ENCODE measurements at regions not wholly inside any gene's neighbourhood (a gene's known extent, or its start where the extent isn't known, plus 50 kb on each side); places are given as distances from the start of the nearest gene placed in this dataset.

- Histone ChIP-seq H3K9me3 (ENCODE audit: control insufficient read depth in 2 of 2, insufficient read depth in 1 of 2, low read depth in 1 of 2, low read length in 1 of 2) (no peaks in the 10 kb centered on the region), H3K36me3 (ENCODE audit: control insufficient read depth in 3 of 3, insufficient read depth in 2 of 3, low read depth in 1 of 3, low read length in 3 of 3) (no peaks in the 10 kb centered on the region), H3K4me1 (ENCODE audit: control insufficient read depth in 3 of 3, insufficient read depth in 2 of 3, low read depth in 1 of 3, low read length in 2 of 3) (peaks cover 0 to 48% (median 0%) of the 10 kb centered on the region in 3 donors), H3K27me3 (ENCODE audit: control insufficient read depth in 3 of 3, insufficient read depth in 3 of 3, low read length in 3 of 3) (no peaks in the 10 kb centered on the region), H3K4me3 (ENCODE audit: low read depth in 1 of 3, low read length in 3 of 3) (no peak overlapping the region), H3K27ac (ENCODE audit: low read depth in 1 of 3, low read length in 2 of 3) (peak overlapping the region in 2 of 3 donors; percentile 64 to 67)
- DNase-seq (no peak), FAIRE-seq (no peak)
- WGBS, 3 donors, result 76 to 89% (median 85%) methylated on average over 3 of the region's 3 CpGs
Observed at GRCh38 chr14:34368971-34369647, 92.9 kb downstream of the SPTSSA start.

GRCh38 chr14:34368115-34368970 lies 93.7 kb downstream of the SPTSSA start:
- no peak for FAIRE-seq
- WGBS, 3 donors, result 21 to 46% (median 36%) methylated on average over 8 of the region's 8 CpGs
- no peaks in the 10 kb centered on the region for H3K36me3 ChIP-seq (ENCODE audit: control insufficient read depth in 3 of 3, insufficient read depth in 2 of 3, low read depth in 1 of 3, low read length in 3 of 3)
- H3K27ac ChIP-seq (ENCODE audit: low read depth in 1 of 3, low read length in 2 of 3), result peak overlapping the region in 2 of 3 donors; percentile 64 to 67
- H3K4me1 ChIP-seq (ENCODE audit: control insufficient read depth in 3 of 3, insufficient read depth in 2 of 3, low read depth in 1 of 3, low read length in 2 of 3), result peaks cover 0 to 45% (median 0%) of the 10 kb centered on the region in 3 donors
- no peaks in the 10 kb centered on the region for H3K9me3 ChIP-seq (ENCODE audit: control insufficient read depth in 2 of 2, insufficient read depth in 1 of 2, low read depth in 1 of 2, low read length in 1 of 2)
- no peaks in the 10 kb centered on the region for H3K27me3 ChIP-seq (ENCODE audit: control insufficient read depth in 3 of 3, insufficient read depth in 3 of 3, low read length in 3 of 3)
- no peak overlapping the region for H3K4me3 ChIP-seq (ENCODE audit: low read depth in 1 of 3, low read length in 3 of 3)
- DNase-seq, result peak; percentile 75 to 78

GRCh38 chr14:34365309-34365915 lies 96.6 kb downstream of the SPTSSA start:
- H3K27me3 ChIP-seq (ENCODE audit: control insufficient read depth in 3 of 3, insufficient read depth in 3 of 3, low read length in 3 of 3), result no peaks in the 10 kb centered on the region
- H3K27ac ChIP-seq (ENCODE audit: low read depth in 1 of 3, low read length in 2 of 3), result no peak overlapping the region
- peaks cover 0 to 32% (median 0%) of the 10 kb centered on the region in 3 donors for H3K4me1 ChIP-seq (ENCODE audit: control insufficient read depth in 3 of 3, insufficient read depth in 2 of 3, low read depth in 1 of 3, low read length in 2 of 3)
- no peaks in the 10 kb centered on the region for H3K36me3 ChIP-seq (ENCODE audit: control insufficient read depth in 3 of 3, insufficient read depth in 2 of 3, low read depth in 1 of 3, low read length in 3 of 3)
- H3K9me3 ChIP-seq (ENCODE audit: control insufficient read depth in 2 of 2, insufficient read depth in 1 of 2, low read depth in 1 of 2, low read length in 1 of 2), result no peaks in the 10 kb centered on the region
- no peak overlapping the region for H3K4me3 ChIP-seq (ENCODE audit: low read depth in 1 of 3, low read length in 3 of 3)
- DNase-seq (peak in 1 of 2 donors; percentile 37), FAIRE-seq (no peak)
- WGBS, 3 donors, result 51 to 65% (median 58%) methylated on average over 5 of the region's 5 CpGs

GRCh38 chr14:34364201-34364600 lies 97.8 kb downstream of the SPTSSA start:
- 74 to 80% (median 74%) methylated on average over 6 of the region's 6 CpGs for WGBS, 3 donors
- DNase-seq, result no peak
- Histone ChIP-seq H3K27me3 (ENCODE audit: control insufficient read depth in 3 of 3, insufficient read depth in 3 of 3, low read length in 3 of 3) (no peaks in the 10 kb centered on the region), H3K27ac (ENCODE audit: low read depth in 1 of 3, low read length in 2 of 3) (no peak overlapping the region), H3K4me1 (ENCODE audit: control insufficient read depth in 3 of 3, insufficient read depth in 2 of 3, low read depth in 1 of 3, low read length in 2 of 3) (peaks cover 0 to 24% (median 0%) of the 10 kb centered on the region in 3 donors), H3K4me3 (ENCODE audit: low read depth in 1 of 3, low read length in 3 of 3) (no peak overlapping the region), H3K9me3 (ENCODE audit: control insufficient read depth in 2 of 2, insufficient read depth in 1 of 2, low read depth in 1 of 2, low read length in 1 of 2) (no peaks in the 10 kb centered on the region), H3K36me3 (ENCODE audit: control insufficient read depth in 3 of 3, insufficient read depth in 2 of 3, low read depth in 1 of 3, low read length in 3 of 3) (no peaks in the 10 kb centered on the region)
- FAIRE-seq, result no peak

DNA sequence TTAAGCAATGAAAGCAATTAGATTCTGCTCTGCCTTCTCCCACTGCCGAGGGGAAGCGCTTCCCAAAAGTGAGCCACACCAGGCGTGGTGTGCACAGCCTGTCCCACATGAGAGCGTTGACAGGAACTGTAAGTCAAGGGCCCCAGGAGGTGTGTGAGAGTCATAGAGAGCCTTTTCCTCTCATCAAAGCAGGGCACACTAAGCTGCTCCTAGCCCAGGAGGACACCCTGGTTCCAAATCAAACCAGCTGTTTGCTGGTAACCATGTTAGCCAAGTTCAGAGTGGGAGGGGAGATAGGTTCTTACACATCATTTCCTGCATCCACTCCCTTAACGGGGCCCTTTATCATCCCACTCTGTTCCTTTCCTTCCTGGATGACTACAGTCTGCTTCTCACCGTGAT lies 98.3 kb downstream of the SPTSSA start:
- H3K4me1 ChIP-seq (ENCODE audit: control insufficient read depth in 3 of 3, insufficient read depth in 2 of 3, low read depth in 1 of 3, low read length in 2 of 3), result peaks cover 0 to 19% (median 0%) of the 10 kb centered on the region in 3 donors
- no peak overlapping the region for H3K27ac ChIP-seq (ENCODE audit: low read depth in 1 of 3, low read length in 2 of 3)
- DNase-seq (no peak), FAIRE-seq (no peak)
- 54 to 74% (median 72%) methylated on average over 6 of the region's 6 CpGs for WGBS, 3 donors
- H3K27me3 ChIP-seq (ENCODE audit: control insufficient read depth in 3 of 3, insufficient read depth in 3 of 3, low read length in 3 of 3), result no peaks in the 10 kb centered on the region
- H3K36me3 ChIP-seq (ENCODE audit: control insufficient read depth in 3 of 3, insufficient read depth in 2 of 3, low read depth in 1 of 3, low read length in 3 of 3), result no peaks in the 10 kb centered on the region
- no peaks in the 10 kb centered on the region for H3K9me3 ChIP-seq (ENCODE audit: control insufficient read depth in 2 of 2, insufficient read depth in 1 of 2, low read depth in 1 of 2, low read length in 1 of 2)
- H3K4me3 ChIP-seq (ENCODE audit: low read depth in 1 of 3, low read length in 3 of 3), result no peak overlapping the region

DNA sequence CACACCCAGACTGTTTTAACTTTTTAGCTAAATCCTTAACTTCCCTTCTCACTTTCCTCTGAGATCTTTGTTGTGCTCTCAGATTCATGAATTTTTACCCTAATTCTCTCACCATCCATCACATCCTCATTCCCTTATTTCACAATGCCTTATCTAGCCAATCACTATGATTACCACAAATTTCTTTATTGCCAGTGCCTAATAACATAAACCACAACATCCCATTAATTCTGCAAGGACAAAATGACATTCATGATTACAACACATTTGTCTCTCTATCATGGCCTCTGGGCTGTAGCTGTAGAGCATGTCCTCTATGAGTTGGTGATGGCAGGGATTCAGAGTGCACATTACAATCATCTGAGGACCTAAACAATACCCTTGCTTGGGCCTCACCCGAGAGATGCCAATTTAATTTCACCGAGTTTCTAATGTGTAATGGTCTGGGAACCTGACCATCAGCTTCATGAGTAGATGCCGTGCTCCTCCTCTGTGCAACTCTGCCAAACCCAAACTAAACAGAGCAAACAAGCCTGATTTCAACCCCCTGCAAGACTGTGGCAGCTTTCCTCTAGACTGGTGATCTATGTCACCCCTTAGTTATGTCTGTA lies 99.3 kb downstream of the SPTSSA start:
- Histone ChIP-seq H3K9me3 (ENCODE audit: control insufficient read depth in 2 of 2, insufficient read depth in 1 of 2, low read depth in 1 of 2, low read length in 1 of 2) (no peaks in the 10 kb centered on the region), H3K27ac (ENCODE audit: low read depth in 1 of 3, low read length in 2 of 3) (no peak overlapping the region), H3K36me3 (ENCODE audit: control insufficient read depth in 3 of 3, insufficient read depth in 2 of 3, low read depth in 1 of 3, low read length in 3 of 3) (no peaks in the 10 kb centered on the region), H3K4me3 (ENCODE audit: low read depth in 1 of 3, low read length in 3 of 3) (no peak overlapping the region), H3K27me3 (ENCODE audit: control insufficient read depth in 3 of 3, insufficient read depth in 3 of 3, low read length in 3 of 3) (no peaks in the 10 kb centered on the region), H3K4me1 (ENCODE audit: control insufficient read depth in 3 of 3, insufficient read depth in 2 of 3, low read depth in 1 of 3, low read length in 2 of 3) (peaks cover 0 to 13% (median 0%) of the 10 kb centered on the region in 3 donors)
- 82 to 93% (median 88%) methylated on average over 3 of the region's 3 CpGs for WGBS, 3 donors
- DNase-seq (no peak), FAIRE-seq (no peak)

DNA sequence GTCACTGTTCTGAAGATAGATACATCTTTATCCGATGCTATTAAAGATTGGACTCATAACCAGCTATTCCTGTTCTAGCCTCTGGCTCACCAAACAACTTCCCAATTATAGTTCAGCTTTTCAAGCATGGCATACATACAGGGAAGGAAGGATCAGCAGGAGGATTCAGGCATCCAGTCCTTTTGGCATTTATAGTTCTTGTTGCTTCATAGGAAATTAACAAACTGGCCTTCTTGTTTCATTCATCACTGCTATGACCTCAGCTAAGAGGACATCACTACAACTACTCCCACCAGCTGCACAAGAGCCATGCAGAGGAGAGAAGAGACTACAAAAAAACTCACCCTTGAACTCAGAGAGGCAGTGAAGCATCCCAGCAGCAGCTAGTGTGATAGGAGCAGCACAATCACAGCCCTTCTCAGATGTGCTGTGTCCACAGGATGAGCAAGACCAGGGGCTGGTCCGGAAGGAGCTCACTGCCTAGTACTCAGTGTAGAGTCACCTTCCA lies 100.5 kb downstream of the SPTSSA start:
- DNase-seq (no peak), FAIRE-seq (no peak)
- Histone ChIP-seq H3K4me1 (ENCODE audit: control insufficient read depth in 3 of 3, insufficient read depth in 2 of 3, low read depth in 1 of 3, low read length in 2 of 3) (peaks cover 0 to 6% (median 0%) of the 10 kb centered on the region in 3 donors), H3K27me3 (ENCODE audit: control insufficient read depth in 3 of 3, insufficient read depth in 3 of 3, low read length in 3 of 3) (no peaks in the 10 kb centered on the region), H3K9me3 (ENCODE audit: control insufficient read depth in 2 of 2, insufficient read depth in 1 of 2, low read depth in 1 of 2, low read length in 1 of 2) (no peaks in the 10 kb centered on the region), H3K4me3 (ENCODE audit: low read depth in 1 of 3, low read length in 3 of 3) (no peak overlapping the region), H3K36me3 (ENCODE audit: control insufficient read depth in 3 of 3, insufficient read depth in 2 of 3, low read depth in 1 of 3, low read length in 3 of 3) (no peaks in the 10 kb centered on the region), H3K27ac (ENCODE audit: low read depth in 1 of 3, low read length in 2 of 3) (peak overlapping the region in 1 of 3 donors; percentile 8)
- 73 to 87% (median 83%) methylated on average over 2 of the region's 2 CpGs for WGBS, 3 donors
